ENCODE measurements at regions not wholly inside any gene's neighbourhood (a gene's known extent, or its start where the extent isn't known, plus 50 kb on each side); places are given as distances from the start of the nearest gene placed in this dataset.

DNA sequence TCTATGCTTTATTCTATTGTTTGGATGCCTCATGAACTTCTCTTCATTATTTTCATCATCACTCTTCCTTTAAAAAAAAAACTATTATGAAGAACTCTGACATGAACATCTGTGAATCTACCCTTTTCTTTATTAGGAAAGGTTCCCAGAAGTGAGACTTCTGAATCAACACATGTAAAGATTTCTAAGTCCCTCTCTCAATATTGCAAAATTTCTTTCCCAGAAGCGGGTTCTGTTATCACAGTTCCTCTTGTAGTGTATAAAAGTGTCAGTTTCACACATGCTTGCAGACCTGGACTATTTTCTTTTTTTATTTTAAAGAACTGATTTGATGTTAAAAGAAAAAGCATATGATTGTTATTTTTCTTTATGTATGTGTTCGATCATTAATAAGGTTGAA is 330.8 kb upstream of the KLF3 start:
- TF ChIP-seq CTCF (IDR thresholded peaks at IDR 0.05; ENCODE audit: low read length) (no peak), EZH2 (IDR thresholded peaks at IDR 0.05; ENCODE audit: borderline replicate concordance, low read length) (no peak)

Data from OCI-LY1 (cell line).